Activated T-cell treated with anti-CD3 and anti-CD28 coated beads for 48 hours (primary cell): ENCODE measurements at regions not wholly inside any gene's neighbourhood (a gene's known extent, or its start where the extent isn't known, plus 50 kb on each side); places are given as distances from the start of the nearest gene placed in this dataset.
A peak's percentile ranks its signal among the peaks of the same experiment; 100 is the strongest.
"Not testable (repeated sequence)": the region's sequence is repeated elsewhere in the genome, so short reads cannot be mapped to it uniquely, and the experiment has no call there.

Experiments used
- DNase-seq: peaks from one replicate; pipeline ENCODE4 v3.0.0-alpha.2; 2020; ENCODE audit warnings: low read depth

GRCh38 chr12:9449657-9450126 is 158.0 kb downstream of the KLRB1 start:
- not testable (repeated sequence) for DNase-seq

GRCh38 chr12:9449181-9449580 is 158.5 kb downstream of the KLRB1 start:
- no peak for DNase-seq

- not testable (repeated sequence) for DNase-seq
Measured at GRCh38 chr12:9448648-9449047, 159.1 kb downstream of the KLRB1 start.

GRCh38 chr12:9447791-9448614 is 159.7 kb downstream of the KLRB1 start:
- peak; percentile 87 for DNase-seq

- DNase-seq: not testable (repeated sequence)
Measured at GRCh38 chr12:9446883-9447761, 160.6 kb downstream of the KLRB1 start.

GRCh38 chr12:9440428-9440827 is 167.3 kb downstream of the KLRB1 start:
- not testable (repeated sequence) for DNase-seq

GRCh38 chr12:9435682-9436081 is 172.0 kb downstream of the KLRB1 start:
- not testable (repeated sequence) for DNase-seq

- not testable (repeated sequence) for DNase-seq
Measured at GRCh38 chr12:9430385-9430784, 177.3 kb downstream of the KLRB1 start.

- DNase-seq: not testable (repeated sequence)
Measured at GRCh38 chr12:9428856-9429255, 178.9 kb downstream of the KLRB1 start.

GRCh38 chr12:9425429-9425828 is 182.3 kb downstream of the KLRB1 start:
- not testable (repeated sequence) for DNase-seq

GRCh38 chr12:9424175-9424740 is 183.5 kb downstream of the KLRB1 start:
- not testable (repeated sequence) for DNase-seq

GRCh38 chr12:9422689-9423088 is 185.0 kb downstream of the KLRB1 start:
- DNase-seq: not testable (repeated sequence)

GRCh38 chr12:9421520-9422086 is 186.1 kb downstream of the KLRB1 start:
- not testable (repeated sequence) for DNase-seq

- DNase-seq: not testable (repeated sequence)
Measured at GRCh38 chr12:9420817-9421519, 186.7 kb downstream of the KLRB1 start.

GRCh38 chr12:9418669-9419041 is 189.1 kb downstream of the KLRB1 start:
- DNase-seq: not testable (repeated sequence)

- not testable (repeated sequence) for DNase-seq
Measured at GRCh38 chr12:9417947-9418668, 189.6 kb downstream of the KLRB1 start.

GRCh38 chr12:9417341-9417740 is 190.4 kb downstream of the KLRB1 start:
- DNase-seq: not testable (repeated sequence)

- DNase-seq: not testable (repeated sequence)
Measured at GRCh38 chr12:9416346-9416745, 191.4 kb downstream of the KLRB1 start.

GRCh38 chr12:9415898-9416297 is 191.8 kb downstream of the KLRB1 start:
- DNase-seq: not testable (repeated sequence)

- not testable (repeated sequence) for DNase-seq
Measured at GRCh38 chr12:9413862-9414261, 193.9 kb downstream of the KLRB1 start.

- DNase-seq: not testable (repeated sequence)
Measured at GRCh38 chr12:9412459-9412858, 195.3 kb downstream of the KLRB1 start.
